ENCODE measurements at regions not wholly inside any gene's neighbourhood (a gene's known extent, or its start where the extent isn't known, plus 50 kb on each side); places are given as distances from the start of the nearest gene placed in this dataset.
"Not testable (repeated sequence)": the region's sequence is repeated elsewhere in the genome, so short reads cannot be mapped to it uniquely, and the experiment has no call there.

GRCh38 chr12:20097626-20098025 lies 270.7 kb upstream of the PDE3A start:
- no peak for DNase-seq

GRCh38 chr12:20099395-20100183 lies 268.7 kb upstream of the PDE3A start:
- DNase-seq = no peak

GRCh38 chr12:20101046-20101445 lies 267.3 kb upstream of the PDE3A start:
- no peak for DNase-seq

GRCh38 chr12:20105943-20106342 lies 262.4 kb upstream of the PDE3A start:
- DNase-seq = no peak

- no peak for DNase-seq
Measured at GRCh38 chr12:20109676-20110075, 258.7 kb upstream of the PDE3A start.

GRCh38 chr12:20115371-20115770 lies 253.0 kb upstream of the PDE3A start:
- not testable (repeated sequence) for DNase-seq

GRCh38 chr12:20119596-20120402 lies 248.5 kb upstream of the PDE3A start:
- no peak for DNase-seq

- no peak for DNase-seq
Measured at GRCh38 chr12:20120403-20120725, 248.0 kb upstream of the PDE3A start.

GRCh38 chr12:20122274-20122673 lies 246.1 kb upstream of the PDE3A start:
- no peak for DNase-seq

GRCh38 chr12:20123465-20123864 lies 244.9 kb upstream of the PDE3A start:
- no peak for DNase-seq

- DNase-seq = no peak
Measured at GRCh38 chr12:20125276-20125798, 243.0 kb upstream of the PDE3A start.

- DNase-seq = no peak
Measured at GRCh38 chr12:20126601-20127000, 241.7 kb upstream of the PDE3A start.

GRCh38 chr12:20127413-20127812 lies 240.9 kb upstream of the PDE3A start:
- no peak for DNase-seq

- DNase-seq = no peak
Measured at GRCh38 chr12:20128928-20129327, 239.4 kb upstream of the PDE3A start.

- no peak for DNase-seq
Measured at GRCh38 chr12:20132818-20133217, 235.5 kb upstream of the PDE3A start.

- no peak for DNase-seq
Measured at GRCh38 chr12:20134652-20135051, 233.7 kb upstream of the PDE3A start.

- DNase-seq = no peak
Measured at GRCh38 chr12:20140751-20141150, 227.6 kb upstream of the PDE3A start.

GRCh38 chr12:20142316-20142715 lies 226.0 kb upstream of the PDE3A start:
- no peak for DNase-seq

- DNase-seq = no peak
Measured at GRCh38 chr12:20142956-20143355, 225.4 kb upstream of the PDE3A start.

- DNase-seq = no peak
Measured at GRCh38 chr12:20144341-20144740, 224.0 kb upstream of the PDE3A start.

GRCh38 chr12:20148241-20148640 lies 220.1 kb upstream of the PDE3A start:
- no peak for DNase-seq

- no peak for DNase-seq
Measured at GRCh38 chr12:20150835-20151422, 217.4 kb upstream of the PDE3A start.

- no peak for DNase-seq
Measured at GRCh38 chr12:20154052-20154451, 214.3 kb upstream of the PDE3A start.

- DNase-seq = no peak
Measured at GRCh38 chr12:20155374-20155773, 213.0 kb upstream of the PDE3A start.

All from CD4-positive, alpha-beta T cell treated with Interleukin-1 beta for 1 hour (primary cell).